SK-N-SH (cell line): ENCODE measurements at regions not wholly inside any gene's neighbourhood (a gene's known extent, or its start where the extent isn't known, plus 50 kb on each side); places are given as distances from the start of the nearest gene placed in this dataset.
A peak's percentile ranks its signal among the peaks of the same experiment; 100 is the strongest.

Experiments used
- CTCF ChIA-PET: fragments of 300-600, 350-600 bp; formaldehyde crosslinking; extraction: SDS; loops from one replicate; lab custom pipeline; 2021; lab: Yijun Ruan, JAX
- POLR2A ChIA-PET: fragments of 350-600 bp; sonication (Branson Sonifier 250); formaldehyde crosslinking; extraction: SDS; loops from one replicate; lab custom pipeline; 2020; ENCODE audit warnings: antibody characterized with exemption, inconsistent platforms; lab: Yijun Ruan, JAX
- DNase-seq: peaks from one replicate; pipeline ENCODE4 v3.0.0; 2012
- H2AFZ ChIP-seq: fragments of 200-600 bp; sonication (generic); 2 replicates; pipeline ENCODE4 v1.8.1; 2016; ENCODE audit warnings: antibody characterized with exemption, mild to moderate bottlenecking, low read depth
- H3F3A ChIP-seq: fragments of 200-600 bp; sonication (generic); replicated peaks from 2 replicates; pipeline ENCODE3; 2016; ENCODE audit warnings: antibody characterized with exemption, mild to moderate bottlenecking; ENCODE audit not compliant: insufficient read depth
- H3K27ac ChIP-seq, 2 experiments: fragments of 200-500 bp in 1 of 2; fragments of 200-600 bp in 1 of 2; sonication (Bioruptor generic) in 1 of 2; sonication (generic), shearing (Covaris generic) in 1 of 2; 2 replicates each; pipeline versions ENCODE4 v1.5.1 to v1.6.1; 2014 to 2016; ENCODE audit warnings: low read depth in 2 of 2, inconsistent platforms in 1 of 2, low read length in 1 of 2, mild to moderate bottlenecking in 1 of 2, mixed read lengths in 1 of 2
- H3K27me3 ChIP-seq: fragments of 200-600 bp; sonication (generic), shearing (Covaris generic); 2 replicates; pipeline ENCODE4 v1.6.1; 2016; ENCODE audit warnings: mixed run types; ENCODE audit not compliant: insufficient read depth
- H3K36me3 ChIP-seq, 2 experiments: fragments of 200-500 bp in 1 of 2; fragments of 200-600 bp in 1 of 2; sonication (Bioruptor generic) in 1 of 2; sonication (generic) in 1 of 2; replicated peaks in 1 of 2; 2 replicates each; pipeline versions ENCODE3 to v1.5.1; 2014 to 2016; ENCODE audit warnings: low read length in 1 of 2, mild to moderate bottlenecking in 1 of 2; ENCODE audit not compliant: insufficient read depth in 2 of 2, control insufficient read depth in 1 of 2
- H3K4me1 ChIP-seq, 2 experiments: fragments of 200-500 bp in 1 of 2; fragments of 200-600 bp in 1 of 2; sonication (Bioruptor generic) in 1 of 2; sonication (generic), shearing (Covaris generic) in 1 of 2; 2 replicates each; pipeline versions ENCODE4 v1.5.1 to v1.6.1; 2014 to 2016; ENCODE audit warnings: low read depth in 1 of 2, low read length in 1 of 2, mixed run types in 1 of 2; ENCODE audit not compliant: insufficient read depth in 2 of 2, control insufficient read depth in 1 of 2
- H3K4me2 ChIP-seq: fragments of 200-600 bp; sonication (generic), shearing (Covaris generic); 2 replicates; pipeline ENCODE4 v1.6.1; 2017; ENCODE audit warnings: mixed run types
- H3K4me3 ChIP-seq, 2 experiments: fragments of 200-500 bp in 1 of 2; fragments of 200-600 bp in 1 of 2; sonication (Bioruptor generic) in 1 of 2; sonication (generic), shearing (Covaris generic) in 1 of 2; 2 replicates each; pipeline versions ENCODE4 v1.5.1 to v1.8.1; 2014 to 2016; ENCODE audit warnings: low read depth in 2 of 2, inconsistent platforms in 1 of 2, low read length in 1 of 2, mild to moderate bottlenecking in 1 of 2, mixed read lengths in 1 of 2, moderate library complexity in 1 of 2
- H3K79me2 ChIP-seq: fragments of 200-600 bp; sonication (generic); 2 replicates; pipeline ENCODE4 v1.8.1; 2017; ENCODE audit warnings: mild to moderate bottlenecking; ENCODE audit not compliant: insufficient read depth
- H3K9ac ChIP-seq: fragments of 200-600 bp; sonication (generic); 2 replicates; pipeline ENCODE4 v1.6.1; 2017; ENCODE audit warnings: mixed run types
- H3K9me2 ChIP-seq: fragments of 200-600 bp; sonication (generic); 2 replicates; pipeline ENCODE4 v1.6.1; 2017; ENCODE audit warnings: mixed run types
- H3K9me3 ChIP-seq: fragments of 200-600 bp; sonication (generic); 2 replicates; pipeline ENCODE4 v1.6.1; 2017; ENCODE audit warnings: mixed run types, mild to moderate bottlenecking, moderate library complexity
- H4K20me1 ChIP-seq: fragments of 200-600 bp; sonication (generic); 2 replicates; pipeline ENCODE4 v1.6.1; 2017; ENCODE audit warnings: mild to moderate bottlenecking, mixed run types; ENCODE audit not compliant: insufficient read depth
- ELF1 ChIP-seq: IDR thresholded peaks from 2 replicates; pipeline ENCODE4 v1.4.0; 2012
- EP300 ChIP-seq, 2 experiments: IDR thresholded peaks; 2 replicates each; pipeline versions ENCODE4 v1.4.0 to v1.6.1; 2012; ENCODE audit warnings: borderline replicate concordance in 1 of 2, low read depth in 1 of 2, low read length in 1 of 2
- FOXJ3 ChIP-seq: sonication (generic); formaldehyde crosslinking; IDR thresholded peaks from 2 replicates; pipeline ENCODE4 v1.5.1; 2020; ENCODE audit warnings: mild to moderate bottlenecking, missing genetic modification reagents
- JUND ChIP-seq: IDR thresholded peaks from 2 replicates; pipeline ENCODE4 v1.4.0; 2012
- POLR2AphosphoS5 ChIP-seq: IDR thresholded peaks from 2 replicates; pipeline ENCODE4 v1.6.1; 2012; ENCODE audit warnings: low read depth, low read length
- RAD21 ChIP-seq: IDR thresholded peaks from 2 replicates; pipeline ENCODE4 v1.6.1; 2012; ENCODE audit warnings: mild to moderate bottlenecking, low read length
- RFX5 ChIP-seq: IDR thresholded peaks from 2 replicates; pipeline ENCODE4 v1.6.1; 2012; ENCODE audit warnings: mild to moderate bottlenecking, improper control_type of control experiment, low read length
- SMC3 ChIP-seq: IDR thresholded peaks from 2 replicates; pipeline ENCODE4 v1.6.1; 2012; ENCODE audit warnings: low read depth, low read length, improper control_type of control experiment
- TAF1 ChIP-seq: IDR thresholded peaks from 2 replicates; pipeline ENCODE4 v1.6.1; 2012; ENCODE audit warnings: low read depth, mild to moderate bottlenecking, low read length, moderate library complexity, borderline replicate concordance
- TCF12 ChIP-seq: IDR thresholded peaks from 2 replicates; pipeline ENCODE4 v1.4.0; 2012
- TEAD4 ChIP-seq: IDR thresholded peaks from 2 replicates; pipeline ENCODE4 v1.4.0; 2012; ENCODE audit warnings: mild to moderate bottlenecking, borderline replicate concordance; ENCODE audit not compliant: insufficient read depth
- WGBS: methylation state at CpG from one replicate; pipeline ENCODE4 v1.1.6; 2017; ENCODE audit warnings: low lambda C conversion rate; 5-methylcytosine and 5-hydroxymethylcytosine counted together
- TF ChIP-seq, protein P1 (sequence below): fragments of 200-600 bp; sonication (generic); IDR thresholded peaks from 2 replicates; pipeline ENCODE4 v1.6.1; 2017; ENCODE audit warnings: antibody characterized with exemption, mild to moderate bottlenecking, moderate library complexity
- TF ChIP-seq, protein P2 (sequence below): IDR thresholded peaks from 2 replicates; pipeline ENCODE4 v1.4.0; 2012; ENCODE audit warnings: low read depth, borderline replicate concordance
- TF ChIP-seq, protein P3 (sequence below): IDR thresholded peaks from 2 replicates; pipeline ENCODE4 v1.6.1; 2012; ENCODE audit warnings: mild to moderate bottlenecking, low read depth, low read length, moderate library complexity
- TF ChIP-seq, protein P4 (sequence below): IDR thresholded peaks from 2 replicates; pipeline ENCODE4; 2012
- TF ChIP-seq, protein P5 (sequence below): IDR thresholded peaks from 2 replicates; pipeline ENCODE4 v1.4.0; 2012; ENCODE audit warnings: low read depth

DNA sequence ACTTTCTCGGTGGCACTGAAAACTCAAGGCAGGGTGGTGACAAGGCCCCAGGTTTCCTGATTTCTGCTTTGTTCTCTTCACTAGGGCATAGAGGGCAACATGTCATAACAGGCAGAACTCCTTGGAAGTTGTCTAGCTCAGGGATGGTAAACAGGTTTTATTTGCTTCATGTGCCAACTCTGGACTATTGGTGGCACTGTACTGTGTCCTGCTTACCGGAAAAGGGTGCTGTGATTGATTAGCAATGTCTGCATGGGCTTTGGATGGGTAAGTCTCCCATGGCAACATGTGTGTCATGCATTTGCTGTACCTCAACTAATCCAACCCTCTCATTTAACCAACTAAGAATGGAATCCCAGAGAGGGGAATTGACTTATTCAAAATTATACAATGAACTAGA, 70.7 kb upstream of the USP24 start (continued):
- TF ChIP-seq RAD21, result 0 out of 2 replicates have a peak, but pooled peaks have one; percentile 24

DNA sequence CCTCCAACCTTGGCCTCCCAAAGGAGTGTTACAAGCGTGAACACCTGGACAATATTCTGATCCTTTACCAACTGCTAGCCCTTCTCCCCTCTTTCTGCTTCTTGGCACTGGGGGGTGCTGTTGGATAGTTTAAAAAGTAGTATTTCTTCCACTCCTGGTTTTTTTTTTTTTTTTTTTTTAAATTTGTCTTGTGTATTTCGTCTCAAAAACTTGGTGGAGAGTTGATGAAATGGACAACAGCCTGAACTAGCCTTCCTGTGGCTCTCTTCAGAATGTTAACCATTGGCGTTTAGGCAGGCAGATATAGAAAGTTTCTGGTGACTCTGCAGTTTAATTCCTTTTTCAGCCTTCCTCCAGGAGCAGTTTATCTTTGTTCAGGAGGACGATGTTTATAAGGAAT, 69.7 kb upstream of the USP24 start:
- Histone ChIP-seq H3K4me1 (peaks cover 3 to 4% of the 10 kb centered on the region in 2 experiments; a peak in 3 of 4 replicates), H3K27me3 (no peaks in the 10 kb centered on the region), H3K4me2 (no peak overlapping the region), H3K9ac (no peak overlapping the region), H3K36me3 (no peaks in the 10 kb centered on the region), H3F3A (no peaks in the 10 kb centered on the region), H3K4me3 (no peak overlapping the region)
- 42% methylated on average over 4 of the region's 4 CpGs for WGBS
- CTCF ChIA-PET, result interaction anchor here (0.6 to 5.5 kb wide), 25 partner anchors 7 to 1534 kb away, joined by 3 to 70 read pairs (median 4); partner anchors contain the start of genes FYB2 and PLPP3
- 0 out of 4 replicates have a peak, but pooled peaks of 1 of the 2 experiments have one; percentile 29 for TF ChIP-seq EP300 (IDR thresholded peaks at IDR 0.05; ENCODE audit: borderline replicate concordance in 1 of 2, low read depth in 1 of 2, low read length in 1 of 2)
- TF ChIP-seq RFX5, result no peak
- TF ChIP-seq, protein P1, sequence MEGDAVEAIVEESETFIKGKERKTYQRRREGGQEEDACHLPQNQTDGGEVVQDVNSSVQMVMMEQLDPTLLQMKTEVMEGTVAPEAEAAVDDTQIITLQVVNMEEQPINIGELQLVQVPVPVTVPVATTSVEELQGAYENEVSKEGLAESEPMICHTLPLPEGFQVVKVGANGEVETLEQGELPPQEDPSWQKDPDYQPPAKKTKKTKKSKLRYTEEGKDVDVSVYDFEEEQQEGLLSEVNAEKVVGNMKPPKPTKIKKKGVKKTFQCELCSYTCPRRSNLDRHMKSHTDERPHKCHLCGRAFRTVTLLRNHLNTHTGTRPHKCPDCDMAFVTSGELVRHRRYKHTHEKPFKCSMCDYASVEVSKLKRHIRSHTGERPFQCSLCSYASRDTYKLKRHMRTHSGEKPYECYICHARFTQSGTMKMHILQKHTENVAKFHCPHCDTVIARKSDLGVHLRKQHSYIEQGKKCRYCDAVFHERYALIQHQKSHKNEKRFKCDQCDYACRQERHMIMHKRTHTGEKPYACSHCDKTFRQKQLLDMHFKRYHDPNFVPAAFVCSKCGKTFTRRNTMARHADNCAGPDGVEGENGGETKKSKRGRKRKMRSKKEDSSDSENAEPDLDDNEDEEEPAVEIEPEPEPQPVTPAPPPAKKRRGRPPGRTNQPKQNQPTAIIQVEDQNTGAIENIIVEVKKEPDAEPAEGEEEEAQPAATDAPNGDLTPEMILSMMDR, result peak; percentile 78
- TF ChIP-seq, protein P2, sequence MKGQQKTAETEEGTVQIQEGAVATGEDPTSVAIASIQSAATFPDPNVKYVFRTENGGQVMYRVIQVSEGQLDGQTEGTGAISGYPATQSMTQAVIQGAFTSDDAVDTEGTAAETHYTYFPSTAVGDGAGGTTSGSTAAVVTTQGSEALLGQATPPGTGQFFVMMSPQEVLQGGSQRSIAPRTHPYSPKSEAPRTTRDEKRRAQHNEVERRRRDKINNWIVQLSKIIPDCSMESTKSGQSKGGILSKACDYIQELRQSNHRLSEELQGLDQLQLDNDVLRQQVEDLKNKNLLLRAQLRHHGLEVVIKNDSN, result no peak
- TF ChIP-seq SMC3, result peak; percentile 67
- no peak for TF ChIP-seq TCF12
- no peak for TF ChIP-seq ELF1
- TF ChIP-seq RAD21, result peak; percentile 84
- TF ChIP-seq, all 33 proteins: peak for 4
- Histone ChIP-seq H3K9me3 (no peaks in the 10 kb centered on the region), H3K9me2 (no peaks in the 10 kb centered on the region), H4K20me1 (no peaks in the 10 kb centered on the region), H2AFZ (peak overlapping the region; percentile 21; the same call in 1 of the 2 replicates), H3K79me2 (no peaks in the 10 kb centered on the region), H3K27ac (peak overlapping the region in 1 of 2 experiments; percentile 82; a peak in 2 of 4 replicates)
- POLR2A ChIA-PET, result no interaction called here
- peak; percentile 36 for DNase-seq

DNA sequence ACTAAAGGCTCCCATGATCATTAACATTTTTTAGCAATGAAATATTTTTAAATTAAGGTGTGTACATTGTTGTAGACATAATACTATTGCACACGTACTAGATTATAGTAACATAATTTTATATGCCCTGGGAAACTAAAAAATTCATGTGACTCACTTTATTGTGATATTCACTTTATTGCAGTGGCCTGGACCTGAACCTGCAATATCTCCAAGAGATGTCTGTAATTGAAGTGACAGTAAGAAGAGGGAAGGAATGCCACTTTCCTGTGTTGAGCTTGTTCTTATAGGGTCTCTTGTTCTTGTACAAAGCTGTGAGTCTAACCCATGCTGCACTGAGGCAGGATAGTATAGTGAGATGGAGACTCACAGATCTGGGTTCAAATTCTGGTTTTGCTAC, 66.9 kb upstream of the USP24 start:
- 38% methylated on average over 1 of the region's 1 CpG for WGBS
- Histone ChIP-seq H3K27me3 (no peaks in the 10 kb centered on the region), H3K9me3 (no peaks in the 10 kb centered on the region), H3K27ac (peak overlapping the region; percentile 8 to 28; a peak in 2 of 4 replicates), H4K20me1 (no peaks in the 10 kb centered on the region), H3F3A (no peaks in the 10 kb centered on the region), H2AFZ (no peak overlapping the region), H3K4me1 (peaks cover under 1 to 7% of the 10 kb centered on the region in 2 experiments; a peak in 3 of 4 replicates), H3K4me3 (no peak overlapping the region), H3K79me2 (no peaks in the 10 kb centered on the region), H3K36me3 (no peaks in the 10 kb centered on the region), H3K9ac (no peak overlapping the region), H3K9me2 (no peaks in the 10 kb centered on the region), H3K4me2 (no peak overlapping the region)
- ChIA-PET CTCF (interaction anchor here (1.7 to 9.7 kb wide), 4 partner anchors 143 to 1539 kb away, joined by 4 to 151 read pairs (median 37); no protein-coding TSS in a partner anchor), POLR2A (no interaction called here)
- no peak for DNase-seq
- TF ChIP-seq POLR2AphosphoS5 (peak; percentile 61; the same call in 1 of the 2 replicates), FOXJ3 (no peak), SMC3 (no peak), RFX5 (no peak), JUND (peak; percentile 63; the same call in 1 of the 2 replicates), TEAD4 (0 out of 2 replicates have a peak, but pooled peaks have one; percentile 15), EP300 (IDR thresholded peaks at IDR 0.05; ENCODE audit: borderline replicate concordance in 1 of 2, low read depth in 1 of 2, low read length in 1 of 2) (peak; percentile 19 to 59; a peak in 2 of 4 replicates), TAF1 (no peak)
- TF ChIP-seq, protein P3, sequence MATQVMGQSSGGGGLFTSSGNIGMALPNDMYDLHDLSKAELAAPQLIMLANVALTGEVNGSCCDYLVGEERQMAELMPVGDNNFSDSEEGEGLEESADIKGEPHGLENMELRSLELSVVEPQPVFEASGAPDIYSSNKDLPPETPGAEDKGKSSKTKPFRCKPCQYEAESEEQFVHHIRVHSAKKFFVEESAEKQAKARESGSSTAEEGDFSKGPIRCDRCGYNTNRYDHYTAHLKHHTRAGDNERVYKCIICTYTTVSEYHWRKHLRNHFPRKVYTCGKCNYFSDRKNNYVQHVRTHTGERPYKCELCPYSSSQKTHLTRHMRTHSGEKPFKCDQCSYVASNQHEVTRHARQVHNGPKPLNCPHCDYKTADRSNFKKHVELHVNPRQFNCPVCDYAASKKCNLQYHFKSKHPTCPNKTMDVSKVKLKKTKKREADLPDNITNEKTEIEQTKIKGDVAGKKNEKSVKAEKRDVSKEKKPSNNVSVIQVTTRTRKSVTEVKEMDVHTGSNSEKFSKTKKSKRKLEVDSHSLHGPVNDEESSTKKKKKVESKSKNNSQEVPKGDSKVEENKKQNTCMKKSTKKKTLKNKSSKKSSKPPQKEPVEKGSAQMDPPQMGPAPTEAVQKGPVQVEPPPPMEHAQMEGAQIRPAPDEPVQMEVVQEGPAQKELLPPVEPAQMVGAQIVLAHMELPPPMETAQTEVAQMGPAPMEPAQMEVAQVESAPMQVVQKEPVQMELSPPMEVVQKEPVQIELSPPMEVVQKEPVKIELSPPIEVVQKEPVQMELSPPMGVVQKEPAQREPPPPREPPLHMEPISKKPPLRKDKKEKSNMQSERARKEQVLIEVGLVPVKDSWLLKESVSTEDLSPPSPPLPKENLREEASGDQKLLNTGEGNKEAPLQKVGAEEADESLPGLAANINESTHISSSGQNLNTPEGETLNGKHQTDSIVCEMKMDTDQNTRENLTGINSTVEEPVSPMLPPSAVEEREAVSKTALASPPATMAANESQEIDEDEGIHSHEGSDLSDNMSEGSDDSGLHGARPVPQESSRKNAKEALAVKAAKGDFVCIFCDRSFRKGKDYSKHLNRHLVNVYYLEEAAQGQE, result no peak
- TF ChIP-seq, protein P2, result no peak
- TF ChIP-seq, protein P4, sequence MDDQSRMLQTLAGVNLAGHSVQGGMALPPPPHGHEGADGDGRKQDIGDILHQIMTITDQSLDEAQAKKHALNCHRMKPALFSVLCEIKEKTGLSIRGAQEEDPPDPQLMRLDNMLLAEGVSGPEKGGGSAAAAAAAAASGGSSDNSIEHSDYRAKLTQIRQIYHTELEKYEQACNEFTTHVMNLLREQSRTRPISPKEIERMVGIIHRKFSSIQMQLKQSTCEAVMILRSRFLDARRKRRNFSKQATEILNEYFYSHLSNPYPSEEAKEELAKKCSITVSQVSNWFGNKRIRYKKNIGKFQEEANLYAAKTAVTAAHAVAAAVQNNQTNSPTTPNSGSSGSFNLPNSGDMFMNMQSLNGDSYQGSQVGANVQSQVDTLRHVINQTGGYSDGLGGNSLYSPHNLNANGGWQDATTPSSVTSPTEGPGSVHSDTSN, result peak; percentile 90
- TF ChIP-seq, protein P5, sequence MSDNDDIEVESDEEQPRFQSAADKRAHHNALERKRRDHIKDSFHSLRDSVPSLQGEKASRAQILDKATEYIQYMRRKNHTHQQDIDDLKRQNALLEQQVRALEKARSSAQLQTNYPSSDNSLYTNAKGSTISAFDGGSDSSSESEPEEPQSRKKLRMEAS, result no peak
